ENCODE measurements at regions not wholly inside any gene's neighbourhood (a gene's known extent, or its start where the extent isn't known, plus 50 kb on each side); places are given as distances from the start of the nearest gene placed in this dataset.

GRCh38 chr15:94099574-94099960, 131.8 kb upstream of the MCTP2 start:
- no peak for DNase-seq (ENCODE audit: low read depth)

GRCh38 chr15:94098921-94099573, 132.3 kb upstream of the MCTP2 start:
- DNase-seq (ENCODE audit: low read depth): no peak

GRCh38 chr15:94097552-94097951, 133.8 kb upstream of the MCTP2 start:
- DNase-seq (ENCODE audit: low read depth): no peak

GRCh38 chr15:94094310-94094709, 137.1 kb upstream of the MCTP2 start:
- DNase-seq (ENCODE audit: low read depth): no peak

- no peak for DNase-seq (ENCODE audit: low read depth)
Measured at GRCh38 chr15:94086341-94086740, 145.0 kb upstream of the MCTP2 start.

GRCh38 chr15:94083467-94084052, 147.8 kb upstream of the MCTP2 start:
- no peak for DNase-seq (ENCODE audit: low read depth)

GRCh38 chr15:94081829-94082228, 149.5 kb upstream of the MCTP2 start:
- DNase-seq (ENCODE audit: low read depth): no peak

- no peak for DNase-seq (ENCODE audit: low read depth)
Measured at GRCh38 chr15:94080989-94081605, 150.3 kb upstream of the MCTP2 start.

GRCh38 chr15:94080416-94080815, 150.9 kb upstream of the MCTP2 start:
- no peak for DNase-seq (ENCODE audit: low read depth)

GRCh38 chr15:94079968-94080367, 151.4 kb upstream of the MCTP2 start:
- DNase-seq (ENCODE audit: low read depth): no peak

- DNase-seq (ENCODE audit: low read depth): no peak
Measured at GRCh38 chr15:94079459-94079858, 151.9 kb upstream of the MCTP2 start.

GRCh38 chr15:94077938-94078337, 153.4 kb upstream of the MCTP2 start:
- no peak for DNase-seq (ENCODE audit: low read depth)

GRCh38 chr15:94075349-94075748, 156.0 kb upstream of the MCTP2 start:
- no peak for DNase-seq (ENCODE audit: low read depth)

- DNase-seq (ENCODE audit: low read depth): no peak
Measured at GRCh38 chr15:94070356-94071295, 160.7 kb upstream of the MCTP2 start.

- DNase-seq (ENCODE audit: low read depth): no peak
Measured at GRCh38 chr15:94069844-94070243, 161.5 kb upstream of the MCTP2 start.

- no peak for DNase-seq (ENCODE audit: low read depth)
Measured at GRCh38 chr15:94066811-94067210, 164.6 kb upstream of the MCTP2 start.

- no peak for DNase-seq (ENCODE audit: low read depth)
Measured at GRCh38 chr15:94066046-94066445, 165.3 kb upstream of the MCTP2 start.

- DNase-seq (ENCODE audit: low read depth): no peak
Measured at GRCh38 chr15:94064676-94065313, 166.6 kb upstream of the MCTP2 start.

GRCh38 chr15:94061041-94061440, 170.3 kb upstream of the MCTP2 start:
- DNase-seq (ENCODE audit: low read depth): no peak

GRCh38 chr15:94059013-94059587, 172.3 kb upstream of the MCTP2 start:
- DNase-seq (ENCODE audit: low read depth): no peak

GRCh38 chr15:94057305-94057704, 174.1 kb upstream of the MCTP2 start:
- DNase-seq (ENCODE audit: low read depth): no peak

- DNase-seq (ENCODE audit: low read depth): no peak
Measured at GRCh38 chr15:94056314-94056713, 175.0 kb upstream of the MCTP2 start.
